ENCODE measurements at regions not wholly inside any gene's neighbourhood (a gene's known extent, or its start where the extent isn't known, plus 50 kb on each side); places are given as distances from the start of the nearest gene placed in this dataset.
A peak's percentile ranks its signal among the peaks of the same experiment; 100 is the strongest.
"Not testable (repeated sequence)": the region's sequence is repeated elsewhere in the genome, so short reads cannot be mapped to it uniquely, and the experiment has no call there.

GRCh38 chr1:199404191-199404590, 623.3 kb upstream of the NR5A2 start:
- DNase-seq (ENCODE audit: low read depth in 2 of 2), result no peak

GRCh38 chr1:199404976-199405375, 622.5 kb upstream of the NR5A2 start:
- no peak for DNase-seq (ENCODE audit: low read depth in 2 of 2)

GRCh38 chr1:199405634-199406196, 621.8 kb upstream of the NR5A2 start:
- no peak for DNase-seq (ENCODE audit: low read depth in 2 of 2)

GRCh38 chr1:199410462-199410861, 617.0 kb upstream of the NR5A2 start:
- DNase-seq (ENCODE audit: low read depth in 2 of 2), result no peak

GRCh38 chr1:199411506-199411905, 616.0 kb upstream of the NR5A2 start:
- no peak for DNase-seq (ENCODE audit: low read depth in 2 of 2)

GRCh38 chr1:199422206-199422605, 605.3 kb upstream of the NR5A2 start:
- peak; percentile 1 to 59 for DNase-seq (ENCODE audit: low read depth in 2 of 2)

- no peak for DNase-seq (ENCODE audit: low read depth in 2 of 2)
Observed at GRCh38 chr1:199447906-199448305, 579.6 kb upstream of the NR5A2 start.

- no peak for DNase-seq (ENCODE audit: low read depth in 2 of 2)
Observed at GRCh38 chr1:199448646-199449045, 578.9 kb upstream of the NR5A2 start.

- DNase-seq (ENCODE audit: low read depth in 2 of 2), result no peak
Observed at GRCh38 chr1:199449221-199449620, 578.3 kb upstream of the NR5A2 start.

GRCh38 chr1:199449681-199450080, 577.8 kb upstream of the NR5A2 start:
- DNase-seq (ENCODE audit: low read depth in 2 of 2), result no peak

- no peak for DNase-seq (ENCODE audit: low read depth in 2 of 2)
Observed at GRCh38 chr1:199452627-199453026, 574.9 kb upstream of the NR5A2 start.

GRCh38 chr1:199453723-199454122, 573.8 kb upstream of the NR5A2 start:
- no peak for DNase-seq (ENCODE audit: low read depth in 2 of 2)

GRCh38 chr1:199460933-199461332, 566.6 kb upstream of the NR5A2 start:
- peak in 1 of 2 donors; percentile 18 for DNase-seq (ENCODE audit: low read depth in 2 of 2)

GRCh38 chr1:199463521-199464127, 563.9 kb upstream of the NR5A2 start:
- peak; percentile 46 to 74 for DNase-seq (ENCODE audit: low read depth in 2 of 2)

- no peak for DNase-seq (ENCODE audit: low read depth in 2 of 2)
Observed at GRCh38 chr1:199466961-199467360, 560.5 kb upstream of the NR5A2 start.

GRCh38 chr1:199472018-199472417, 555.5 kb upstream of the NR5A2 start:
- DNase-seq (ENCODE audit: low read depth in 2 of 2), result no peak

GRCh38 chr1:199472978-199473377, 554.5 kb upstream of the NR5A2 start:
- DNase-seq (ENCODE audit: low read depth in 2 of 2), result no peak

- no peak for DNase-seq (ENCODE audit: low read depth in 2 of 2)
Observed at GRCh38 chr1:199474738-199475137, 552.8 kb upstream of the NR5A2 start.

GRCh38 chr1:199482426-199482825, 545.1 kb upstream of the NR5A2 start:
- no peak for DNase-seq (ENCODE audit: low read depth in 2 of 2)

GRCh38 chr1:199489594-199489993, 537.9 kb upstream of the NR5A2 start:
- no peak for DNase-seq (ENCODE audit: low read depth in 2 of 2)

- DNase-seq (ENCODE audit: low read depth in 2 of 2), result no peak
Observed at GRCh38 chr1:199490769-199491527, 536.6 kb upstream of the NR5A2 start.

GRCh38 chr1:199495432-199495831, 532.1 kb upstream of the NR5A2 start:
- no peak for DNase-seq (ENCODE audit: low read depth in 2 of 2)

- not testable (repeated sequence) for DNase-seq (ENCODE audit: low read depth in 2 of 2)
Observed at GRCh38 chr1:199498802-199499201, 528.7 kb upstream of the NR5A2 start.
